ENCODE measurements at regions not wholly inside any gene's neighbourhood (a gene's known extent, or its start where the extent isn't known, plus 50 kb on each side); places are given as distances from the start of the nearest gene placed in this dataset.

GRCh38 chr1:187465441-187465840, 636.7 kb downstream of the PLA2G4A start:
- TF ChIP-seq CTCF (conservative IDR thresholded peaks at IDR 0.05; ENCODE audit: low read length), result no peak
- no peak for TF ChIP-seq EZH2phosphoT487 (IDR thresholded peaks at IDR 0.05; ENCODE audit: borderline replicate concordance, low read depth, low read length)
- Histone ChIP-seq H2AFZ (ENCODE audit: low read length) (no peak overlapping the region), H3K9me2 (ENCODE audit: insufficient read depth, low read length) (no peaks in the 10 kb centered on the region), H3K79me2 (ENCODE audit: insufficient read depth, low read depth, low read length) (no peaks in the 10 kb centered on the region), H4K20me1 (ENCODE audit: insufficient read depth, low read length) (no peaks in the 10 kb centered on the region), H3K36me3 (ENCODE audit: insufficient read depth, low read length) (no peaks in the 10 kb centered on the region), H3K4me2 (ENCODE audit: low read length) (no peak overlapping the region), H3K4me3 (ENCODE audit: low read depth, low read length, poor library complexity, severe bottlenecking) (no peak overlapping the region), H3K27ac (ENCODE audit: low read depth, low read length, poor library complexity, severe bottlenecking) (no peak overlapping the region), H3K9me3 (ENCODE audit: low read length) (peaks cover 6% of the 10 kb centered on the region; the same call in 1 of the 2 replicates), H3K4me1 (ENCODE audit: insufficient read depth, low read length, poor library complexity, severe bottlenecking) (no peaks in the 10 kb centered on the region)
- intact Hi-C loops (cut with micrococcal nuclease; ENCODE audit: unreplicated experiment), result no loop called here
- no TSS peak for BruUV-seq (replicated peaks)
- POLR2A ChIA-PET, result interaction anchor here (0.6 kb wide), 1 partner anchor 13 kb away, joined by 3 read pairs; no protein-coding TSS in a partner anchor
- no peak for DNase-seq (ENCODE audit: low spot score)
- CTCF ChIA-PET (ENCODE audit: unreplicated experiment), result no interaction called here

GRCh38 chr1:187469836-187470235, 641.1 kb downstream of the PLA2G4A start:
- H3K9me2 ChIP-seq (ENCODE audit: insufficient read depth, low read length), result no peaks in the 10 kb centered on the region
- H3K9me3 ChIP-seq (ENCODE audit: low read length), result no peaks in the 10 kb centered on the region; the same call in 1 of the 2 replicates
- H3K79me2 ChIP-seq (ENCODE audit: insufficient read depth, low read depth, low read length), result no peaks in the 10 kb centered on the region
- no peak overlapping the region for H3K4me3 ChIP-seq (ENCODE audit: low read depth, low read length, poor library complexity, severe bottlenecking)
- no peaks in the 10 kb centered on the region for H3K36me3 ChIP-seq (ENCODE audit: insufficient read depth, low read length)
- no TSS peak for BruUV-seq (replicated peaks)
- no peaks in the 10 kb centered on the region for H3K4me1 ChIP-seq (ENCODE audit: insufficient read depth, low read length, poor library complexity, severe bottlenecking)
- no peak overlapping the region for H3K4me2 ChIP-seq (ENCODE audit: low read length)
- TF ChIP-seq CTCF (conservative IDR thresholded peaks at IDR 0.05; ENCODE audit: low read length) (no peak), EZH2phosphoT487 (IDR thresholded peaks at IDR 0.05; ENCODE audit: borderline replicate concordance, low read depth, low read length) (no peak)
- no peak overlapping the region for H2AFZ ChIP-seq (ENCODE audit: low read length)
- intact Hi-C loops (cut with micrococcal nuclease; ENCODE audit: unreplicated experiment), result no loop called here
- no peak overlapping the region for H3K27ac ChIP-seq (ENCODE audit: low read depth, low read length, poor library complexity, severe bottlenecking)
- POLR2A ChIA-PET, result interaction anchor here (0.7 kb wide), 1 partner anchor 626 kb away, joined by 3 read pairs; no protein-coding TSS in a partner anchor
- no peak for DNase-seq (ENCODE audit: low spot score)
- H4K20me1 ChIP-seq (ENCODE audit: insufficient read depth, low read length), result no peaks in the 10 kb centered on the region
- CTCF ChIA-PET (ENCODE audit: unreplicated experiment), result no interaction called here

- intact Hi-C loops (cut with micrococcal nuclease; ENCODE audit: unreplicated experiment), result no loop called here
- CTCF ChIA-PET (ENCODE audit: unreplicated experiment), result no interaction called here
These were observed 642.8 kb downstream of the PLA2G4A start for GRCh38 chr1:187471555-187471954.

More at GRCh38 chr1:187471555-187471954, 642.8 kb downstream of the PLA2G4A start:
- POLR2A ChIA-PET, result interaction anchor here (0.6 kb wide), 1 partner anchor 1305 kb away, joined by 3 read pairs; no protein-coding TSS in a partner anchor
- TF ChIP-seq CTCF (conservative IDR thresholded peaks at IDR 0.05; ENCODE audit: low read length) (no peak), EZH2phosphoT487 (IDR thresholded peaks at IDR 0.05; ENCODE audit: borderline replicate concordance, low read depth, low read length) (no peak)
- Histone ChIP-seq H4K20me1 (ENCODE audit: insufficient read depth, low read length) (no peaks in the 10 kb centered on the region), H3K9me2 (ENCODE audit: insufficient read depth, low read length) (no peaks in the 10 kb centered on the region), H3K4me1 (ENCODE audit: insufficient read depth, low read length, poor library complexity, severe bottlenecking) (no peaks in the 10 kb centered on the region), H3K36me3 (ENCODE audit: insufficient read depth, low read length) (no peaks in the 10 kb centered on the region), H3K4me2 (ENCODE audit: low read length) (no peak overlapping the region), H3K9me3 (ENCODE audit: low read length) (no peaks in the 10 kb centered on the region), H3K79me2 (ENCODE audit: insufficient read depth, low read depth, low read length) (no peaks in the 10 kb centered on the region), H3K27ac (ENCODE audit: low read depth, low read length, poor library complexity, severe bottlenecking) (no peak overlapping the region), H3K4me3 (ENCODE audit: low read depth, low read length, poor library complexity, severe bottlenecking) (no peak overlapping the region), H2AFZ (ENCODE audit: low read length) (no peak overlapping the region)
- BruUV-seq (replicated peaks), result no TSS peak
- DNase-seq (ENCODE audit: low spot score), result no peak

All from OCI-LY7 (cell line).